Stimulated activated CD4-positive, alpha-beta T cell treated with anti-CD3 and anti-CD28 coated beads, Interleukin-12 subunit alpha, Interleukin-12 subunit beta, amount 100 ng/mL, for 4 hours (primary cell): ENCODE measurements at regions not wholly inside any gene's neighbourhood (a gene's known extent, or its start where the extent isn't known, plus 50 kb on each side); places are given as distances from the start of the nearest gene placed in this dataset.

Experiments
- DNase-seq: peaks from one replicate; pipeline ENCODE4 v3.0.0-alpha.2; 2020

GRCh38 chr2:42910645-42911405 lies 118.4 kb upstream of the HAAO start:
- no peak for DNase-seq

- DNase-seq = no peak
These were observed 117.6 kb upstream of the HAAO start for GRCh38 chr2:42909966-42910365.

- DNase-seq = no peak
These were observed 116.3 kb upstream of the HAAO start for GRCh38 chr2:42908518-42909200.

GRCh38 chr2:42907835-42908234 lies 115.5 kb upstream of the HAAO start:
- no peak for DNase-seq

- DNase-seq = no peak
These were observed 114.4 kb upstream of the HAAO start for GRCh38 chr2:42906557-42907411.

- no peak for DNase-seq
These were observed 113.8 kb upstream of the HAAO start for GRCh38 chr2:42906111-42906556.

GRCh38 chr2:42905341-42906110 lies 113.1 kb upstream of the HAAO start:
- DNase-seq = no peak

- DNase-seq = no peak
These were observed 112.1 kb upstream of the HAAO start for GRCh38 chr2:42904576-42904876.

GRCh38 chr2:42903821-42904575 lies 111.6 kb upstream of the HAAO start:
- no peak for DNase-seq

- DNase-seq = no peak
These were observed 110.7 kb upstream of the HAAO start for GRCh38 chr2:42902939-42903709.

- DNase-seq = no peak
These were observed 108.8 kb upstream of the HAAO start for GRCh38 chr2:42901076-42901640.

GRCh38 chr2:42900289-42900891 lies 108.0 kb upstream of the HAAO start:
- DNase-seq = no peak

GRCh38 chr2:42897358-42897757 lies 105.0 kb upstream of the HAAO start:
- DNase-seq = no peak

GRCh38 chr2:42895791-42896135 lies 103.4 kb upstream of the HAAO start:
- DNase-seq = no peak

- no peak for DNase-seq
These were observed 102.9 kb upstream of the HAAO start for GRCh38 chr2:42895134-42895790.

GRCh38 chr2:42893047-42893758 lies 100.8 kb upstream of the HAAO start:
- DNase-seq = no peak

GRCh38 chr2:42890791-42891355 lies 98.5 kb upstream of the HAAO start:
- no peak for DNase-seq

- DNase-seq = no peak
These were observed 96.2 kb upstream of the HAAO start for GRCh38 chr2:42888321-42889245.
